ENCODE measurements at regions not wholly inside any gene's neighbourhood (a gene's known extent, or its start where the extent isn't known, plus 50 kb on each side); places are given as distances from the start of the nearest gene placed in this dataset.

GRCh38 chr9:129377181-129377580 is 199.1 kb upstream of the IER5L start:
- no peak for TF ChIP-seq POLR2A (IDR thresholded peaks at IDR 0.05)
- TF ChIP-seq CTCF (IDR thresholded peaks at IDR 0.05), result no peak

Measured in heart left ventricle (tissue), 13 donors.